Sigmoid colon (tissue), 6 donors: ENCODE measurements at regions not wholly inside any gene's neighbourhood (a gene's known extent, or its start where the extent isn't known, plus 50 kb on each side); places are given as distances from the start of the nearest gene placed in this dataset.

Source experiments
- DNase-seq: peaks from one replicate; pipeline ENCODE4 v3.0.0-alpha.2; 2019
- H3K27ac ChIP-seq, 4 donors: fragments of 200-600 bp; sonication (generic); one replicate each; pipeline ENCODE4 v1.5.1; 2016 to 2019; ENCODE audit warnings: mild to moderate bottlenecking in 1 of 4
- H3K27me3 ChIP-seq, 3 donors: fragments of 200-600 bp; sonication (generic); one replicate each; pipeline ENCODE4 v1.5.1; 2019; ENCODE audit warnings: mild to moderate bottlenecking in 1 of 3
- H3K36me3 ChIP-seq, 4 donors: fragments of 200-600 bp; sonication (generic); one replicate each; pipeline ENCODE4 v1.5.1; 2016 to 2019
- H3K4me1 ChIP-seq, 4 donors: fragments of 200-600 bp; sonication (generic); one replicate each; pipeline ENCODE4 v1.5.1; 2017 to 2019
- H3K4me3 ChIP-seq, 4 donors: fragments of 200-600 bp; sonication (generic); one replicate each; pipeline ENCODE4 v1.5.1; 2017 to 2019; ENCODE audit warnings: mild to moderate bottlenecking in 2 of 4, moderate library complexity in 1 of 4
- H3K9me3 ChIP-seq, 4 donors: fragments of 200-600 bp in 3 of 4; sonication (generic) in 3 of 4; one replicate each; pipeline versions ENCODE4 v1.5.1 to v1.6.1; 2013 to 2019
- EP300 ChIP-seq, 4 donors: sonication (generic); formaldehyde crosslinking; IDR thresholded peaks; one replicate each; pipeline ENCODE4 v1.6.1; 2017; ENCODE audit warnings: antibody characterized with exemption in 4 of 4
- POLR2A ChIP-seq, 2 donors: fragments of 450-650 bp; IDR thresholded peaks; one replicate each; pipeline ENCODE4 v1.6.1; 2016; ENCODE audit warnings: antibody characterized with exemption in 2 of 2, mild to moderate bottlenecking in 2 of 2, moderate library complexity in 2 of 2
- POLR2AphosphoS5 ChIP-seq, 4 donors: sonication (generic); formaldehyde crosslinking; IDR thresholded peaks; one replicate each; pipeline ENCODE4 v1.6.1; 2017; ENCODE audit warnings: antibody characterized with exemption in 4 of 4
- WGBS, 2 donors: extraction: QIAGEN DNeasy Blood & Tissue Kit; methylation state at CpG; one replicate each; pipeline ENCODE4 v1.1.7; 2013; 5-methylcytosine and 5-hydroxymethylcytosine counted together
- intact Hi-C: fragments of 100-400 bp; cut with DNase I; formaldehyde crosslinking; loops from one replicate; pipeline ENCODE4 v1.15.1; 2023
- TF ChIP-seq, protein P1 (sequence below), 4 experiments: fragments of 450-650 bp in 3 of 4; fragments of 200-600 bp in 1 of 4; IDR thresholded peaks; one replicate each; pipeline ENCODE4 v1.5.1; 2016 to 2019; ENCODE audit warnings: antibody characterized with exemption in 4 of 4, mild to moderate bottlenecking in 3 of 4, moderate library complexity in 2 of 4
- donor health status: healthy with polysubstance abuse.
- donor health status: healthy.

- no peak for DNase-seq
- Histone ChIP-seq H3K27ac (no peak overlapping the region), H3K4me3 (no peak overlapping the region), H3K4me1 (no peaks in the 10 kb centered on the region), H3K36me3 (no peaks in the 10 kb centered on the region), H3K27me3 (no peaks in the 10 kb centered on the region), H3K9me3 (no peaks in the 10 kb centered on the region)
- TF ChIP-seq, protein P1, sequence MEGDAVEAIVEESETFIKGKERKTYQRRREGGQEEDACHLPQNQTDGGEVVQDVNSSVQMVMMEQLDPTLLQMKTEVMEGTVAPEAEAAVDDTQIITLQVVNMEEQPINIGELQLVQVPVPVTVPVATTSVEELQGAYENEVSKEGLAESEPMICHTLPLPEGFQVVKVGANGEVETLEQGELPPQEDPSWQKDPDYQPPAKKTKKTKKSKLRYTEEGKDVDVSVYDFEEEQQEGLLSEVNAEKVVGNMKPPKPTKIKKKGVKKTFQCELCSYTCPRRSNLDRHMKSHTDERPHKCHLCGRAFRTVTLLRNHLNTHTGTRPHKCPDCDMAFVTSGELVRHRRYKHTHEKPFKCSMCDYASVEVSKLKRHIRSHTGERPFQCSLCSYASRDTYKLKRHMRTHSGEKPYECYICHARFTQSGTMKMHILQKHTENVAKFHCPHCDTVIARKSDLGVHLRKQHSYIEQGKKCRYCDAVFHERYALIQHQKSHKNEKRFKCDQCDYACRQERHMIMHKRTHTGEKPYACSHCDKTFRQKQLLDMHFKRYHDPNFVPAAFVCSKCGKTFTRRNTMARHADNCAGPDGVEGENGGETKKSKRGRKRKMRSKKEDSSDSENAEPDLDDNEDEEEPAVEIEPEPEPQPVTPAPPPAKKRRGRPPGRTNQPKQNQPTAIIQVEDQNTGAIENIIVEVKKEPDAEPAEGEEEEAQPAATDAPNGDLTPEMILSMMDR (IDR thresholded peaks at IDR 0.05): no peak
- TF ChIP-seq EP300 (IDR thresholded peaks at IDR 0.05): no peak
- no peak for TF ChIP-seq POLR2A (IDR thresholded peaks at IDR 0.05)
- no peak for TF ChIP-seq POLR2AphosphoS5 (IDR thresholded peaks at IDR 0.05)
- 83 to 89% methylated on average over 1 of the region's 1 CpG for WGBS, 2 donors
- intact Hi-C loops: no loop called here
These were observed 638.0 kb downstream of the KCNT2 start for GRCh38 chr1:195970209-195970608.

DNA sequence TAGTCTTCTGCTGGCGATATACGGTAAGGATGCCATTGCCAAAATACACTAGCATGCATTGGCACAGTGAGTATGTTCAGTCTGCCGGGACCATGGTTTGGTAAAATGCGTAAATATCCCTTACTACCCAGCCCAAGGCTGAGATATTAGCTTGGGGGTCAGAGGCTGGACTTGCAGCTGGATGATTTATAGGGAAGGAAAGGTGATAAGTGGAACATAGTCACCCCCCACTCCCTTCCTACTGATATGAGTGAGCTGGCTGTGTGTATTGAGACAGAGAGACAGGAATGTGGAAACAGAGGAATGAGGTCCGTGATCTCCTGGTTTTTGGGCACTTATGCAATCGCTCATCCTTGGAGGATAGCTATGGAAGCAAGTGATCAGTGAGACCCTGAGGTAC lies 642.8 kb downstream of the KCNT2 start:
- TF ChIP-seq POLR2AphosphoS5 (IDR thresholded peaks at IDR 0.05) (no peak), POLR2A (IDR thresholded peaks at IDR 0.05) (no peak), EP300 (IDR thresholded peaks at IDR 0.05) (no peak)
- TF ChIP-seq, protein P1 (IDR thresholded peaks at IDR 0.05): no peak
- intact Hi-C loops: no loop called here
- DNase-seq: no peak
- no peaks in the 10 kb centered on the region for H3K27me3 ChIP-seq
- no peak overlapping the region for H3K27ac ChIP-seq
- 85 to 91% methylated on average over 6 of the region's 6 CpGs for WGBS, 2 donors
- no peaks in the 10 kb centered on the region for H3K9me3 ChIP-seq
- no peaks in the 10 kb centered on the region for H3K36me3 ChIP-seq
- no peak overlapping the region for H3K4me3 ChIP-seq
- H3K4me1 ChIP-seq: no peaks in the 10 kb centered on the region

DNA sequence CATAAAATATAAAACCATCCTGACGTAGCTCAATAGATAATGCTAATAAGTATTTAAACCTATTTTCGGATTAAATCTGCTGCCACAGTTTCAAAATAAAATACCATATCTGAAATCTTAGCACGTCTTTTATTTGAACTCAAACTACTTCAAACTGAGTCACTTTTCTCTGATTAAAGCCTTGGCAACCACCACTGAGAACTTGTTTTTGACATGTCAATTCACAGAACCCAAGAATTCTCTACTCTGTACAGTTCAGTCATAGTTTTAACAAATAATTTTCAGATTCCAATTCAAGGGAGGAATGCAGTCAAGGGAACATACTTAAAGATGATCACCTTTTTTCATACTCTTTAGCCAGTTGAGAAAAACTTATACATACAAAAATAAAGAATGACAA lies 643.2 kb downstream of the KCNT2 start:
- no peaks in the 10 kb centered on the region for H3K36me3 ChIP-seq
- WGBS, 2 donors: 73 to 79% methylated on average over 3 of the region's 3 CpGs
- no peaks in the 10 kb centered on the region for H3K4me1 ChIP-seq
- H3K9me3 ChIP-seq: no peaks in the 10 kb centered on the region
- H3K4me3 ChIP-seq: no peak overlapping the region
- no peaks in the 10 kb centered on the region for H3K27me3 ChIP-seq
- intact Hi-C loops: no loop called here
- no peak for TF ChIP-seq EP300 (IDR thresholded peaks at IDR 0.05)
- TF ChIP-seq POLR2AphosphoS5 (IDR thresholded peaks at IDR 0.05): no peak
- TF ChIP-seq POLR2A (IDR thresholded peaks at IDR 0.05): no peak
- TF ChIP-seq, protein P1 (IDR thresholded peaks at IDR 0.05): no peak
- no peak overlapping the region for H3K27ac ChIP-seq
- no peak for DNase-seq

DNA sequence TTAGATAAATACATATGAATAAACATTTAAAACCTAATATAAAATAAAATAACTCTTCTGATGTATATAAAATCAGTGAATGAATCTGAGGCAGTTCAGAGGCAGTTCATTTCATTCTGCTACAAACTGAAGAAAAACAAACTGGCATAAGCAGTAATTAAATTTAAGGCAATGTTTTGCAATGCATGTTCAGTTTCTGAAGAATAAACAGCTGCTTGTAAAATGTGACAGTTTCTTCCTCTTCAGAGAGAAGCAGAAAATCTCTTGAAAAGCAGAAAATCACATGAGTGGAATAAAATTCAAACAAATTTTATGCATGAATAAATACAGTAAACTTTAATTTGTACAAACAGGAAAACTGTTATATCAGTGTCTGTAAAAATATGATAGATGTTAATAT lies 643.7 kb downstream of the KCNT2 start:
- Histone ChIP-seq H3K4me1 (no peaks in the 10 kb centered on the region), H3K27me3 (no peaks in the 10 kb centered on the region), H3K27ac (no peak overlapping the region), H3K36me3 (no peaks in the 10 kb centered on the region), H3K9me3 (no peaks in the 10 kb centered on the region), H3K4me3 (no peak overlapping the region)
- no peak for DNase-seq
- intact Hi-C loops: no loop called here
- TF ChIP-seq POLR2A (IDR thresholded peaks at IDR 0.05) (no peak), POLR2AphosphoS5 (IDR thresholded peaks at IDR 0.05) (no peak)
- TF ChIP-seq, protein P1 (IDR thresholded peaks at IDR 0.05): no peak

DNA sequence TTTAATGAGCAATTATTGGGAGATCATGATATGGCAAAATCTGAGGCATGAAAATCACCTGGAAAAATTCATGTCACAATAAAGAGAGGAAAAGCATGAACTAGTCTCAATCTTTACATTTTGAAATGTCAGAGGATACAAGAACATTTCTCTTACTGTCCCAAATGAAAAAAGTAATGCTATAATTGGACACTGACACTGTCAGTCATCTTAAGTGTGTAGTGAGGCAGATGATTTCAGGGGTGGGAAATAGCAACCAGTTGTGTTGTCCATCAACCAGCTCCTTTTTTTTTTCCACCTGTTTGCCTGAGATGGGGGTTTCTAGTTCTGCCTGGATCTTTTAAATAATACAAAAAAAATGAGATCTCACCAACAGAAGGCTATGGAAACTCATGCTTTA lies 646.2 kb downstream of the KCNT2 start:
- TF ChIP-seq, protein P1 (IDR thresholded peaks at IDR 0.05): no peak
- TF ChIP-seq POLR2A (IDR thresholded peaks at IDR 0.05): no peak
- intact Hi-C loops: no loop called here
- H3K36me3 ChIP-seq: no peaks in the 10 kb centered on the region
- no peak overlapping the region for H3K4me3 ChIP-seq
- no peaks in the 10 kb centered on the region for H3K9me3 ChIP-seq
- no peaks in the 10 kb centered on the region for H3K4me1 ChIP-seq
- no peak for DNase-seq
- H3K27ac ChIP-seq: no peak overlapping the region
- H3K27me3 ChIP-seq: no peaks in the 10 kb centered on the region
